Loucy (cell line): ENCODE measurements at regions not wholly inside any gene's neighbourhood (a gene's known extent, or its start where the extent isn't known, plus 50 kb on each side); places are given as distances from the start of the nearest gene placed in this dataset.

Experiments
- H2AFZ ChIP-seq: fragments of 200-600 bp; sonication (generic); 2 replicates; pipeline ENCODE4 v1.6.0; 2016; ENCODE audit warnings: antibody characterized with exemption, mild to moderate bottlenecking, low read length, moderate library complexity
- H3F3A ChIP-seq: fragments of 200-600 bp; 2 replicates; pipeline ENCODE4 v1.6.0; 2016; ENCODE audit warnings: antibody characterized with exemption, low read depth, mild to moderate bottlenecking
- H3K27me3 ChIP-seq: fragments of 200-600 bp; sonication (generic); 2 replicates; pipeline ENCODE4 v1.6.1; 2014; ENCODE audit warnings: low read length, mild to moderate bottlenecking; ENCODE audit not compliant: insufficient read depth, poor library complexity, severe bottlenecking
- H3K36me3 ChIP-seq: fragments of 200-600 bp; sonication (generic); 2 replicates; pipeline ENCODE4 v1.6.1; 2016; ENCODE audit warnings: low read length; ENCODE audit not compliant: insufficient read depth
- H3K4me1 ChIP-seq: fragments of 200-600 bp; sonication (generic); 2 replicates; pipeline ENCODE4 v1.5.1; 2014; ENCODE audit warnings: low read length, mild to moderate bottlenecking; ENCODE audit not compliant: insufficient read depth, poor library complexity, severe bottlenecking
- H3K4me2 ChIP-seq: fragments of 200-600 bp; sonication (generic); 2 replicates; pipeline ENCODE4 v1.6.0; 2014; ENCODE audit warnings: antibody characterized with exemption, low read length, low read depth, mild to moderate bottlenecking; ENCODE audit not compliant: poor library complexity, severe bottlenecking
- H3K4me3 ChIP-seq: fragments of 200-600 bp; sonication (generic); 2 replicates; pipeline ENCODE4 v1.5.1; 2014; ENCODE audit warnings: low read length, mild to moderate bottlenecking, mixed read lengths; ENCODE audit not compliant: poor library complexity, severe bottlenecking
- H3K79me2 ChIP-seq: fragments of 200-600 bp; sonication (generic); 2 replicates; pipeline ENCODE4 v1.6.1; 2014; ENCODE audit warnings: low read length; ENCODE audit not compliant: insufficient read depth
- H3K9ac ChIP-seq: fragments of 200-600 bp; sonication (generic); 2 replicates; pipeline ENCODE4 v1.6.0; 2014; ENCODE audit warnings: mild to moderate bottlenecking, low read depth, low read length, moderate library complexity; ENCODE audit not compliant: poor library complexity, severe bottlenecking
- H3K9me2 ChIP-seq: fragments of 200-600 bp; sonication (generic); replicated peaks from 2 replicates; pipeline ENCODE4 v1.6.1; 2016; ENCODE audit warnings: low read depth, low read length, mixed read lengths
- H3K9me3 ChIP-seq: fragments of 200-600 bp; sonication (generic); 2 replicates; pipeline ENCODE4 v1.6.1; 2014; ENCODE audit warnings: mild to moderate bottlenecking, antibody characterized with exemption, low read length, low read depth; ENCODE audit not compliant: insufficient read depth
- H4K20me1 ChIP-seq: fragments of 200-600 bp; sonication (generic); 2 replicates; pipeline ENCODE4 v1.6.0; 2014; ENCODE audit warnings: antibody characterized with exemption, low read length, mild to moderate bottlenecking; ENCODE audit not compliant: insufficient read depth, poor library complexity, severe bottlenecking
- CTCF ChIP-seq: fragments of 200-600 bp; sonication (generic); conservative IDR thresholded peaks from 2 replicates; pipeline ENCODE4 v1.5.1; 2014; ENCODE audit warnings: mild to moderate bottlenecking, antibody characterized with exemption, low read length
- EZH2phosphoT487 ChIP-seq: fragments of 200-600 bp; IDR thresholded peaks from 2 replicates; pipeline ENCODE4 v1.6.1; 2018; ENCODE audit warnings: antibody characterized with exemption, mild to moderate bottlenecking, moderate library complexity, borderline replicate concordance

- H3F3A ChIP-seq = no peaks in the 10 kb centered on the region
- H3K9me2 ChIP-seq = no peaks in the 10 kb centered on the region
- no peaks in the 10 kb centered on the region for H3K27me3 ChIP-seq
- H3K36me3 ChIP-seq = no peaks in the 10 kb centered on the region
- no peaks in the 10 kb centered on the region for H3K9me3 ChIP-seq
- no peak for TF ChIP-seq EZH2phosphoT487
- TF ChIP-seq CTCF = no peak
- H3K9ac ChIP-seq = no peak overlapping the region
- H2AFZ ChIP-seq = no peak overlapping the region
- H3K79me2 ChIP-seq = no peaks in the 10 kb centered on the region
- H3K4me1 ChIP-seq = no peaks in the 10 kb centered on the region
- no peak overlapping the region for H3K4me3 ChIP-seq
- H4K20me1 ChIP-seq = no peaks in the 10 kb centered on the region
- no peak overlapping the region for H3K4me2 ChIP-seq
Observed at GRCh38 chr3:140769951-140770350, 92.1 kb downstream of the TRIM42 start.

- H3K4me1 ChIP-seq = no peaks in the 10 kb centered on the region
- no peaks in the 10 kb centered on the region for H3K9me2 ChIP-seq
- no peak overlapping the region for H3K4me3 ChIP-seq
- no peaks in the 10 kb centered on the region for H3K79me2 ChIP-seq
- H3K36me3 ChIP-seq = no peaks in the 10 kb centered on the region
- H3F3A ChIP-seq = no peaks in the 10 kb centered on the region
- no peak overlapping the region for H3K4me2 ChIP-seq
- H2AFZ ChIP-seq = no peak overlapping the region
- H3K9ac ChIP-seq = no peak overlapping the region
- TF ChIP-seq EZH2phosphoT487 = no peak
- no peaks in the 10 kb centered on the region for H3K9me3 ChIP-seq
- no peaks in the 10 kb centered on the region for H3K27me3 ChIP-seq
- no peaks in the 10 kb centered on the region for H4K20me1 ChIP-seq
Observed at GRCh38 chr3:140770977-140771667, 93.3 kb downstream of the TRIM42 start.

GRCh38 chr3:140777631-140778233, 99.9 kb downstream of the TRIM42 start:
- H3K9me2 ChIP-seq = no peaks in the 10 kb centered on the region
- no peak overlapping the region for H3K4me3 ChIP-seq
- H3F3A ChIP-seq = no peaks in the 10 kb centered on the region
- no peaks in the 10 kb centered on the region for H3K9me3 ChIP-seq
- no peaks in the 10 kb centered on the region for H3K79me2 ChIP-seq
- no peaks in the 10 kb centered on the region for H3K27me3 ChIP-seq
- no peak overlapping the region for H3K9ac ChIP-seq
- no peaks in the 10 kb centered on the region for H4K20me1 ChIP-seq
- H3K4me2 ChIP-seq = no peak overlapping the region
- TF ChIP-seq CTCF (no peak), EZH2phosphoT487 (no peak)
- H3K36me3 ChIP-seq = no peaks in the 10 kb centered on the region
- no peak overlapping the region for H2AFZ ChIP-seq
- no peaks in the 10 kb centered on the region for H3K4me1 ChIP-seq
